HL-60/S4 treated with phorbol 12-myristate 13-acetate at 8.2 ng/mL for 4 days and 3 days (cell line): ENCODE measurements at regions not wholly inside any gene's neighbourhood (a gene's known extent, or its start where the extent isn't known, plus 50 kb on each side); places are given as distances from the start of the nearest gene placed in this dataset.
"Not testable (repeated sequence)": the region's sequence is repeated elsewhere in the genome, so short reads cannot be mapped to it uniquely, and the experiment has no call there.

Source experiments
- in situ Hi-C: fragments of 300-500 bp; cut with MboI; formaldehyde crosslinking; loops from 2 replicates; pipeline ENCODE4 v1.15.0; 2022; ENCODE audit warnings: low sequenced_read_pairs

DNA sequence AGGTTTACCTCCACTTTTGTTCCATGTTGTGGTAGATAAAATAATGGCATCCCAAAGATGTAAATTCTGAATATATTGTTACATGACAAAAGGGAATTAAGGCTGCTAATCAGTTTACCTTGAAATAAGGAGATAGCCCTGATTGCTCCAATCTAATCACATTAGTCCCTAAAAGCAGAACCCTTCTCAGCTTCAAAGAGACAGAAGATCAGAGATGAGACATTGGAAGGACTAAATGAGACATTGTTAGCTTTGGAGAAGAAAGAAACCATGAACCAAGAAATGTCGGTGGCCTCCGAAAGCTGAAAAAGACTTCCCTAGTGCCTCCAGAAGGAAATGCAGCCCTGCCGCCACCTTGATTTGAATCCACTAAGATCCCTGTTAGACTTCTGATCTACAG lies 82.8 kb upstream of the PARP8 start:
- in situ Hi-C loops: no loop called here

DNA sequence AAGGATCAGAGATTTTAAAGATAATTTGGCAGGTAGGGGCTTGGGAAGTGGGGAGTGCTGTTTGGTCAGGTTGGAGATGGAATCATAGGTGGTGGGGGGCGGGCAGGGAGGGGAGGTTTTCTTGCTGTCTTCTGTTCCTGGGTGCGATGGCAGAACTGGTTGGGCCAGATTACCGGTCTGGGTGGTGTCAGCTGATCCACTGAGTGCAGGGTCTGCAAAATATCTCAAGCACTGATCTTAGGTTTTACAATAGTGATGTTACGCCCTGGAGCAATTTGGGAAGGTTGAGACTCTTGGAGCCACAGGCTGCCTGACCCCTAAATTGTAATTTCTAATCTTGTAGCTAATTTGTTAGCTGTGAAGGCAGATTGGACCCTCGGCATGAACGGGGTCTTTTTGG lies 78.0 kb upstream of the PARP8 start:
- in situ Hi-C loops: not testable (repeated sequence)

DNA sequence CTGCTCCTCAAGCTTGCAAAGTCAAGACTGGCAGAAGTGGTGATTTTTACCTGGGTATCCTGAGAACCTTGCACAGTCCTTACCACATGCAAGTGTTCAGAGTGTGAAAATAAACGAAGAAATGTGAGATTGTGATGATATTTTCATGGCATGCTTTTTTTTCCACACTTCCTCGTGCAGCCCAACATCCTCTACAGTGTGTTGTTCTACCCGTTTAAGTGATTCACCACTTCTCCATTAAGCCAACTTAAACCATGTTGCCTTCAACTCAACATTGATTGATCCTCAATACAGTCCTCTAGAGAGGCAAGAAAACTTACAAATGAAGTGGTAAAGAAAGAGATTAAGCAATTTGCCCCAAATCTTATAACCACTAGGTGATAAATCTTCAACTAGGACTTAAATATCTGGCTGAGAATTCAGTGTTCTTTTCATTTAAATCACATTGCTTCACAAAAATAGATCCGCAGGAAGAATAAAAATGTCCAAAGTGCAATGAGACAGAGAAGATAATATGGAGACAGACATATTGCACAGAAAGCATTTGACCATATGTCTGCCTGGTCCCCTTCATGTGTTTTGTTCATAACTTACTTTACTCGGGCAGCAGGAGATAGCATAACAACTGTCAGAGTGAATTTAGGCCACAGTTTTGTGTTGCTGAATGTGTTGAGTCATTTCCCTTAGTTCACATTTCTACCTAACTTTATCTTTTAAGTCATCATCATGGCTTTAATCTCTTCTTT lies 75.8 kb upstream of the PARP8 start:
- in situ Hi-C loops: not testable (repeated sequence)

DNA sequence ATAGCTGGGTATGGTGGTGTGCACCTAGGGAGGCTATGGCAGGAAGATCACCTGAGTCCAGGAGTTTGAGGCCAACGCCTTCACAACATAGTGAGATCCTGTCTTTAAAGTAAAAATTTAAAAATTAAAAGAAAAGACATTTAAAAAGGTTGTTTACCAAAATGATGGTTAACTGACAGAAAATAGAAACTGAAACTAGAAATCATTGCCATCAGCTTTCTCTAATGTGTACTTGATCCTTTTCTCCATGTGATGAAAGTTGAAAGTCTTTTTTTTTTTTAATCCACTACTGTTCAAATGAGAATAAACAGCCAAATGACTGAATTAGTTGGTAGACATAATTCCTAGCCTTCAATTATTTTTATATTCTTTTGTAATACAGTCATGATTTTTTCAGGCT lies 75.1 kb upstream of the PARP8 start:
- in situ Hi-C loops: not testable (repeated sequence)

DNA sequence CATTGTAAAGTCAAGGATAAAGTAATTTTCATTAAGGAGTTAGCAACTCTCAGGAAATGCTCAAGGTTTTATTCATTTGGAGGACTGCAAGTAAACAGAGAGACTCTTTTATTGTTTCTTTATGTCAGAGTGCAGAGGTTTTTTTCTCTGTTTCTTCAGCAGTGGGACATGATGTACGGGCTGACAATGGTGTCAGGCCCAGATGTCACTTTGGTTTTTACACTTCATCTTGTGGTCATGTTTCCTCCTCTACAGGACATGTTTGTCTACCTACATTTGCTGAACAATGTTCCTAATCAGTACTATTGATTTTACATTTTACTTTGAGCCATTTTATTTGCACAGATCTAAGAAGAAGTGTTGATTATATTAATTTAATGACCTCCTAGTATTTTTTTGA lies 72.8 kb upstream of the PARP8 start:
- in situ Hi-C loops: no loop called here

DNA sequence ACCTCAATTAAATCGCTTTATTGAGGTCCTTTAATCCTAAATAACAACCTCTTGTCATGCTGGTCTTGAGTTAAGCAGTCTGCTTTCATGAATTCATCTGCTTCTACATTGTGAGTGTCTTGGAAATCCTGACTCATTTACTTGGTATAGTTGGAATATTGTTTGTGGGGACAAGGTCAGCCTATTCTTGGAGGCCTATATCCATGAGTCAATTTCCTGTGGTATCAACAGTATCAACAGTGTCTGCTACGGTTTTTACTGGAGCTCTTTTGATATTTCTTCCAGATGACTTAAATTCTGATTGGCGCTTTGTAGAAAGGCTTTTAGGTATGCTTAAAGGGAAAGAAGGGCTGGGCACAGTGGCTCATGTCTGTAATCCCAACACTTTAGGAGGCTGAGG lies 71.2 kb upstream of the PARP8 start:
- in situ Hi-C loops: no loop called here

DNA sequence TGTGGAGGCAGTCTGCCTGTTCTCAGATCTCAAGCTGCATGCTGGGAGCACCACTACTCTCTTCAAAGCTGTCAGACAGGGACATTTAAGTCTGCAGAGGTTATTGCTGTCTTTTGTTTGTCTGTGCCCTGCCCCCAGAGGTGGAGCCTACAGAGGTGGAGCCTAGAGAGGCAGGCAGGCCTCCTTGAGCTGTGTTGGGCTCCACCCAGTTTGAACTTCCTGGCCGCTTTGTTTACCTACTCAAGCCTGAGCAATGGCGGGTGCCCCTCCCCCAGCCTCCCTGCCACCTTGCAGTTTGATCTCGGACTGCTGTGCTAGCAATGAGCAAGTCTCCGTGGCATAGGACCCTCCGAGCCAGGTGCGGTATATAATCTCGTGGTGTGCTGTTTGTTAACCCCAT lies 64.9 kb upstream of the PARP8 start:
- in situ Hi-C loops: not testable (repeated sequence)

DNA sequence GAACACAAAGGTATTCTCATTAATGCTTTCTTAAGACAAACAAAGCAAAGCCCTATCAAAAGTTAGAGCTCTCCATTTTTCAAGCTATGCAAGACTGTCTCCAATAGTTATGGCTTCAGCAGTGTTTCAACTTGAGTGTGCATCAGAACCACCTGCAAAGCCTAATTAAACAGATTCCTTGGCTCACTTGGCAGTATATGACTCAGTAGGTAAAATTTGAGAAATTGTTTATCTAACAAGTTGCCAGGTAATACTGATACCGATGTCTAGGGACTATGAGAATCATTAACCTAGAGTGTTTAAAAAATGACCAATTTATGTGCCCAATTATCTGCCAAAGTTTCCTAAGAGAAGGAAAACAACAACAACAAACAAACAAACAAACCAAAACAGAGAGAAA lies 60.3 kb upstream of the PARP8 start:
- in situ Hi-C loops: no loop called here

DNA sequence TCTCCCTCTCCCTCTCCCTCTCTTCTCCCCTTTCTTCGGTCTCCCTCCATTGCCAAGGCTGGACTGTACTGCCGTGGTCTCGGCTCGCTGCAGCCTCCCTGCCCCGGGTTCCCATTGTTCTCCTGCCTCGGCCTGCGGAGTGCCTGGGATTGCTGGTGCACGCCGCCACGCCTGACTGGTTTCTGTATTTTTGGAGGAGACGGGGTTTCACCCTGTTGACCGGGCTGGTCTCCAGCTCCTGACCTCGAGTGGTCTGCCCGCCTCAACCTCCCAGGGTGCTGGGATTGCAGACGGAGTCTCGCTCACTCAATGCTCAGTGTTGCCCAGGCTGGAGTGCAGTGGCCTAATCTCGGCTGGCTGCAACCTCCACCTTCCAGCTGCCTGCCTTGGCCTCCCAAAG lies 59.0 kb upstream of the PARP8 start:
- in situ Hi-C loops: not testable (repeated sequence)

DNA sequence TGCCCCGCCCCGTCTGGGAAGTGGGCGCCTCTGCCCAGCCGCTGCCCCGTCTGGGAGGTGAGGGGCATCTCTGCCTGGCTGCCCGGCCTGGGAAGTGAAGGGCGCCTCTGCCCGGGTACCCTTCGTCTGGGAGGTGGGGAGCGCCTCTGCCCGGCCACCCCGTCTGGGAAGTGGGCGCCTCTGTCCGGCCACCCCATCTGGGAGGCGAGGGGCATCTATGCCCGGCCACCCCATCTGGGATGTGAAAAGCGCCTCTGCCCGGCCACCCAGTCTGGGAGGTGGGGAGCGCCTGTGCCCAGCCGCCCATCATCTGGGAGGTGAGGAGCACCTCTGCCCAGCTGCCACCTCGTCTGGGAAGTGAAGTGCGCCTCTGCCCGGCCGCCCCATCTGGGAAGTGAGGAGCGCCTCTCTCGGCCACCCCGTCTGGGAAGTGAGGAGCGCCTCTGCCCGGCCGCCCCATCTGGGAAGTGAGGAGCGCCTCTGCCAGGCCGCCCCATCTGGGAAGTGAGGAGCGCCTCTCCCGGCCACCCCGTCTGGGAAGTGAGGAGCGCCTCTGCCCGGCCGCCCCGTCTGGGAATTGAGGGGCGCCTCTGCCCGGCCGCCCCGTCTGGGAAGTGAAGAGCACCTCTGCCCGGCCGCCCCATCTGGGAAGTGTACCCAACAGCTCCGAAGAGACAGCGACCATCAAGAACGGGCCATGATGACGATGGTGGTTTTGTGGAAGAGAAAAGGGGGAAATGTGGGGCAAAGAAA lies 58.3 kb upstream of the PARP8 start:
- in situ Hi-C loops: not testable (repeated sequence)

DNA sequence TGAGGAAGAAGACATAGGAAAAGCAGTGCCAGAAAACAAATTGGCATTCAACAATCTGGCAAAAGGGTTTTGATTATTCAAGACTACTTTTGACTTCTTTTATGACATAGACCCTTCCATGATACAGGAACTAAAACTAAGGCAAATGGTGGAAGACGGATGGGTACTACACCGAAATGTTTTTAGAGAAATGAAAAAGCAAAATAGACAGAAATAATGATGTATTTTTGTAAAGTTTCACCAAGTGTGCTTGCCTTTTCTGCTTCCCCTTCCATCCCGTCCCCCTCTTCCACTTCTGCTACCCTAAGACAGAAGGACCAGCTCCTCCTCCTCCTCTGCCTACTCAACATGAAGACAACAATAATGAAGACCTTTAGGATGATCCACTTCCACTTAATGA lies 53.4 kb upstream of the PARP8 start:
- in situ Hi-C loops: not testable (repeated sequence)
